GM18511 (cell line): ENCODE measurements at regions not wholly inside any gene's neighbourhood (a gene's known extent, or its start where the extent isn't known, plus 50 kb on each side); places are given as distances from the start of the nearest gene placed in this dataset.

Source experiments
- ATAC-seq: cut with Tn5 transposase; IDR thresholded peaks from one replicate; pipeline ENCODE4 v1.9.1; 2021; ENCODE audit warnings: mild to moderate bottlenecking, moderate library complexity; ENCODE audit not compliant: unreplicated experiment

GRCh38 chr5:123871373-123871772 is 359.4 kb downstream of the CSNK1G3 start:
- ATAC-seq: no peak

- ATAC-seq: no peak
Measured at GRCh38 chr5:123868881-123869280, 356.9 kb downstream of the CSNK1G3 start.

- no peak for ATAC-seq
Measured at GRCh38 chr5:123868267-123868666, 356.3 kb downstream of the CSNK1G3 start.

- no peak for ATAC-seq
Measured at GRCh38 chr5:123865641-123866040, 353.7 kb downstream of the CSNK1G3 start.

GRCh38 chr5:123864578-123864977 is 352.6 kb downstream of the CSNK1G3 start:
- ATAC-seq: no peak

GRCh38 chr5:123858938-123859337 is 347.0 kb downstream of the CSNK1G3 start:
- ATAC-seq: no peak

GRCh38 chr5:123856766-123857165 is 344.8 kb downstream of the CSNK1G3 start:
- ATAC-seq: no peak

- ATAC-seq: no peak
Measured at GRCh38 chr5:123855609-123856008, 343.6 kb downstream of the CSNK1G3 start.

- no peak for ATAC-seq
Measured at GRCh38 chr5:123845356-123846100, 333.6 kb downstream of the CSNK1G3 start.

- no peak for ATAC-seq
Measured at GRCh38 chr5:123844873-123845272, 332.9 kb downstream of the CSNK1G3 start.

- no peak for ATAC-seq
Measured at GRCh38 chr5:123835421-123835820, 323.4 kb downstream of the CSNK1G3 start.

- ATAC-seq: no peak
Measured at GRCh38 chr5:123830575-123830974, 318.6 kb downstream of the CSNK1G3 start.

GRCh38 chr5:123827811-123828210 is 315.8 kb downstream of the CSNK1G3 start:
- no peak for ATAC-seq

- ATAC-seq: no peak
Measured at GRCh38 chr5:123819833-123820232, 307.9 kb downstream of the CSNK1G3 start.

- no peak for ATAC-seq
Measured at GRCh38 chr5:123819386-123819785, 307.4 kb downstream of the CSNK1G3 start.

- ATAC-seq: no peak
Measured at GRCh38 chr5:123817267-123817666, 305.3 kb downstream of the CSNK1G3 start.

GRCh38 chr5:123814801-123815470 is 303.0 kb downstream of the CSNK1G3 start:
- ATAC-seq: no peak

GRCh38 chr5:123813937-123814624 is 302.1 kb downstream of the CSNK1G3 start:
- ATAC-seq: no peak

- no peak for ATAC-seq
Measured at GRCh38 chr5:123813264-123813663, 301.3 kb downstream of the CSNK1G3 start.

GRCh38 chr5:123811831-123812230 is 299.9 kb downstream of the CSNK1G3 start:
- no peak for ATAC-seq

GRCh38 chr5:123810746-123811340 is 298.9 kb downstream of the CSNK1G3 start:
- ATAC-seq: no peak
